Mesothelial cell of epicardium (in vitro differentiated cells): ENCODE measurements at regions not wholly inside any gene's neighbourhood (a gene's known extent, or its start where the extent isn't known, plus 50 kb on each side); places are given as distances from the start of the nearest gene placed in this dataset.

Source experiments
- DNase-seq, 2 experiments: peaks; one replicate each; pipeline ENCODE4 v3.0.0; 2021; ENCODE audit warnings: low spot score in 2 of 2; ENCODE audit not compliant: unreplicated experiment in 2 of 2
- H3K27ac Mint-ChIP-seq: 2 replicates; pipeline ENCODE4 v1.8.0; 2021; ENCODE audit warnings: mixed read lengths
- H3K27me3 Mint-ChIP-seq: 2 replicates; pipeline ENCODE4 v1.8.0; 2021; ENCODE audit warnings: low read depth, mixed read lengths
- H3K36me3 Mint-ChIP-seq: 2 replicates; pipeline ENCODE4 v1.8.0; 2021; ENCODE audit warnings: mixed read lengths
- H3K4me1 Mint-ChIP-seq: 2 replicates; pipeline ENCODE4 v1.8.0; 2021; ENCODE audit warnings: mixed read lengths
- H3K4me3 Mint-ChIP-seq: 2 replicates; pipeline ENCODE4 v1.8.0; 2021; ENCODE audit warnings: mild to moderate bottlenecking, moderate library complexity, mixed read lengths
- H3K9me3 Mint-ChIP-seq: 2 replicates; pipeline ENCODE4 v1.8.0; 2021; ENCODE audit warnings: mixed read lengths
- TF ChIP-seq, protein P1 (sequence below): fragments of 200-600 bp; sonication (generic); IDR thresholded peaks from one replicate; pipeline ENCODE4 v1.5.0; 2021; ENCODE audit warnings: antibody characterized with exemption; ENCODE audit not compliant: unreplicated experiment

GRCh38 chr12:98352835-98353234 is 162.6 kb upstream of the TMPO start:
- H3K27ac Mint-ChIP-seq = no peak overlapping the region
- no peak overlapping the region for H3K4me3 Mint-ChIP-seq

GRCh38 chr12:98354520-98355035 is 160.8 kb upstream of the TMPO start:
- Mint-ChIP-seq H3K36me3 (no peaks in the 10 kb centered on the region), H3K27me3 (no peaks in the 10 kb centered on the region), H3K27ac (no peak overlapping the region), H3K4me1 (peaks cover 2% of the 10 kb centered on the region), H3K9me3 (no peaks in the 10 kb centered on the region), H3K4me3 (no peak overlapping the region)
- DNase-seq = no peak
- TF ChIP-seq, protein P1, sequence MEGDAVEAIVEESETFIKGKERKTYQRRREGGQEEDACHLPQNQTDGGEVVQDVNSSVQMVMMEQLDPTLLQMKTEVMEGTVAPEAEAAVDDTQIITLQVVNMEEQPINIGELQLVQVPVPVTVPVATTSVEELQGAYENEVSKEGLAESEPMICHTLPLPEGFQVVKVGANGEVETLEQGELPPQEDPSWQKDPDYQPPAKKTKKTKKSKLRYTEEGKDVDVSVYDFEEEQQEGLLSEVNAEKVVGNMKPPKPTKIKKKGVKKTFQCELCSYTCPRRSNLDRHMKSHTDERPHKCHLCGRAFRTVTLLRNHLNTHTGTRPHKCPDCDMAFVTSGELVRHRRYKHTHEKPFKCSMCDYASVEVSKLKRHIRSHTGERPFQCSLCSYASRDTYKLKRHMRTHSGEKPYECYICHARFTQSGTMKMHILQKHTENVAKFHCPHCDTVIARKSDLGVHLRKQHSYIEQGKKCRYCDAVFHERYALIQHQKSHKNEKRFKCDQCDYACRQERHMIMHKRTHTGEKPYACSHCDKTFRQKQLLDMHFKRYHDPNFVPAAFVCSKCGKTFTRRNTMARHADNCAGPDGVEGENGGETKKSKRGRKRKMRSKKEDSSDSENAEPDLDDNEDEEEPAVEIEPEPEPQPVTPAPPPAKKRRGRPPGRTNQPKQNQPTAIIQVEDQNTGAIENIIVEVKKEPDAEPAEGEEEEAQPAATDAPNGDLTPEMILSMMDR = no peak

More at GRCh38 chr12:98352835-98353234, 162.6 kb upstream of the TMPO start:
- no peaks in the 10 kb centered on the region for H3K36me3 Mint-ChIP-seq
- TF ChIP-seq, protein P1 = no peak
- DNase-seq = no peak
- H3K27me3 Mint-ChIP-seq = no peaks in the 10 kb centered on the region
- peaks cover 5% of the 10 kb centered on the region for H3K4me1 Mint-ChIP-seq
- H3K9me3 Mint-ChIP-seq = no peaks in the 10 kb centered on the region

GRCh38 chr12:98355322-98355721 is 160.1 kb upstream of the TMPO start:
- no peaks in the 10 kb centered on the region for H3K27me3 Mint-ChIP-seq

DNA sequence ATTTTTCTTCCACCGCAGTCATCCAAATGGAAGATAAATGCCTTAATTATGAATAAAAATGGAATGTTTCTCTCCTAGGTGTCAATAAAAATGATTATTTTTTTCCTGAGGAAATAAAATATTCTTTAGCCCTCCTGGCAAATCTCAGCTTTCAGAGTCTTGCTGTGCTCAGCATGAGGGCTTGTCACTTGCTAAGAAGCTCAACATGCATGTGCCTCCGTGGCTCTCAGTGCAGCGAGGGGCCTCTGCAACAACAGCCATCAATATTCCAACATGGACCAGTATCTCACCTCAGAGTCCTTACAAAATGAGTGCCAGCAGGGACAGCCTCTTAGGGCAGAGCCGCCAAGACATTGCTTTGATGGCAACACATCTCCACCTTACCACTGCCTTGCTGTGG is 159.5 kb upstream of the TMPO start:
- no peak overlapping the region for H3K4me3 Mint-ChIP-seq
- no peak overlapping the region for H3K27ac Mint-ChIP-seq
- no peak for DNase-seq
- H3K9me3 Mint-ChIP-seq = no peaks in the 10 kb centered on the region
- no peaks in the 10 kb centered on the region for H3K27me3 Mint-ChIP-seq
- TF ChIP-seq, protein P1 = no peak
- peaks cover 2% of the 10 kb centered on the region for H3K4me1 Mint-ChIP-seq
- H3K36me3 Mint-ChIP-seq = no peaks in the 10 kb centered on the region

More at GRCh38 chr12:98355322-98355721, 160.1 kb upstream of the TMPO start:
- Mint-ChIP-seq H3K9me3 (no peaks in the 10 kb centered on the region), H3K27ac (no peak overlapping the region), H3K4me3 (no peak overlapping the region), H3K36me3 (no peaks in the 10 kb centered on the region), H3K4me1 (peaks cover 2% of the 10 kb centered on the region)
- no peak for DNase-seq
- TF ChIP-seq, protein P1 = no peak

- no peaks in the 10 kb centered on the region for H3K4me1 Mint-ChIP-seq
- no peaks in the 10 kb centered on the region for H3K9me3 Mint-ChIP-seq
- TF ChIP-seq, protein P1 = no peak
- no peak overlapping the region for H3K4me3 Mint-ChIP-seq
- H3K36me3 Mint-ChIP-seq = no peaks in the 10 kb centered on the region
- H3K27ac Mint-ChIP-seq = no peak overlapping the region
- no peak for DNase-seq
- H3K27me3 Mint-ChIP-seq = peaks cover 7% of the 10 kb centered on the region
Observed at GRCh38 chr12:98358144-98358543, 157.2 kb upstream of the TMPO start.

DNA sequence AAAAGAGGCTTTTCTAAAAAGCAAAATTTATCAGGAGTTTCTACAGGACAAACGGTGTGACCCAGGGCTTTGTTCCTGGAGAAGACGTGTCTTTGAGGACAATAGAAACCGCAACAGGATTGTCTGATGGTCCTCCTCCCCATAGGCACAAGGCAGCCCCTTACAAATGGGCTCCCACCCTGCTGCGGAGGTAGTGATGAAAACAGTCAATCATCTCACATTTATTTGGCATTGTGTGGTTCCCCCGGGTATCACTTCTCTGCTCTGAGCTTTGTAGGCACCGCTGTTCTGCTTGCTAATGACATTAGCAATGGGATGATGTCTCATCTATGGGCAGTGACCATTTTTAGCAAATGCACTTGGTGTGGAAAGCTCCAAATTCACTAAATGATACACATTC is 155.5 kb upstream of the TMPO start:
- Mint-ChIP-seq H3K36me3 (no peaks in the 10 kb centered on the region), H3K4me3 (no peak overlapping the region), H3K27me3 (peaks cover 22% of the 10 kb centered on the region), H3K9me3 (no peaks in the 10 kb centered on the region), H3K27ac (no peak overlapping the region), H3K4me1 (no peaks in the 10 kb centered on the region)
- DNase-seq = no peak
- TF ChIP-seq, protein P1 = no peak
